Ishikawa (cell line): ENCODE measurements at regions not wholly inside any gene's neighbourhood (a gene's known extent, or its start where the extent isn't known, plus 50 kb on each side); places are given as distances from the start of the nearest gene placed in this dataset.

ENCODE experiments used
- CREB1 ChIP-seq: IDR thresholded peaks from 2 replicates; pipeline ENCODE4 v1.6.1; 2012; ENCODE audit warnings: low read depth
- EGR1 ChIP-seq: IDR thresholded peaks from 2 replicates; pipeline ENCODE4 v1.6.1; 2012
- EP300 ChIP-seq: IDR thresholded peaks from 2 replicates; pipeline ENCODE4 v1.6.1; 2012; ENCODE audit warnings: borderline replicate concordance
- RAD21 ChIP-seq: IDR thresholded peaks from 2 replicates; pipeline ENCODE4 v1.6.1; 2012; ENCODE audit warnings: low read depth
- REST ChIP-seq: IDR thresholded peaks from 2 replicates; pipeline ENCODE4 v1.6.1; 2012; ENCODE audit warnings: low read depth, mild to moderate bottlenecking
- TAF1 ChIP-seq: IDR thresholded peaks from 2 replicates; pipeline ENCODE4 v1.6.1; 2012; ENCODE audit warnings: low read depth, mild to moderate bottlenecking
- TCF12 ChIP-seq: IDR thresholded peaks from 2 replicates; pipeline ENCODE4 v1.6.1; 2012; ENCODE audit warnings: low read depth
- TEAD4 ChIP-seq: IDR thresholded peaks from 2 replicates; pipeline ENCODE4 v1.6.1; 2012
- YY1 ChIP-seq: IDR thresholded peaks from 2 replicates; pipeline ENCODE4 v1.6.1; 2012; ENCODE audit warnings: low read depth
- TF ChIP-seq, protein P1 (sequence below): IDR thresholded peaks from 2 replicates; pipeline ENCODE4 v1.6.1; 2012

DNA sequence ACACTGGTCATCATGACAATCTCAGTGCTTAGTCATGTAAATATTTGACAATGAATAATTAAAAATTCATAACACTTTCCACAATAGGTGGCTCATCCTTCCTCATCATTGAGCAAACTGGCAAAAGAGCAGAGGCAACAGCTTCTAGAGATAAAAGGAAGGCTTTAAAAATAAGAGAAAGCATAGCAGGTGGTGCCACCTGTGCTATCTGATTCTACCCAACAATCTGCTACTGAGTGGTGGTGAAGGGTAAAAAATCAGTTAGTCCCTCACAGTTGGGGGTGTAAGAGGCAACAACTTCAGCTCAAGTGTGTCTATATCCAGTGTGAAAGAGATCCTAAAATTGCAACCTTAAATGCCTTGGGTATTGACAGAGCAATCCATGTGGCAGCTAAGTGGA is 280.1 kb upstream of the PPARGC1A start:
- TF ChIP-seq EP300: no peak
- TF ChIP-seq EGR1: no peak
- TF ChIP-seq YY1: no peak
- TF ChIP-seq, protein P1, sequence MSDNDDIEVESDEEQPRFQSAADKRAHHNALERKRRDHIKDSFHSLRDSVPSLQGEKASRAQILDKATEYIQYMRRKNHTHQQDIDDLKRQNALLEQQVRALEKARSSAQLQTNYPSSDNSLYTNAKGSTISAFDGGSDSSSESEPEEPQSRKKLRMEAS: no peak
- no peak for TF ChIP-seq TCF12
- no peak for TF ChIP-seq REST
- no peak for TF ChIP-seq RAD21
- TF ChIP-seq TEAD4: no peak
- no peak for TF ChIP-seq TAF1
- TF ChIP-seq CREB1: no peak
